RPMI7951 (cell line): ENCODE measurements at regions not wholly inside any gene's neighbourhood (a gene's known extent, or its start where the extent isn't known, plus 50 kb on each side); places are given as distances from the start of the nearest gene placed in this dataset.
"Not testable (repeated sequence)": the region's sequence is repeated elsewhere in the genome, so short reads cannot be mapped to it uniquely, and the experiment has no call there.

ENCODE experiments used
- DNase-seq: peaks from one replicate; pipeline ENCODE4 v3.0.0-alpha.2; 2012; ENCODE audit warnings: low read depth

DNA sequence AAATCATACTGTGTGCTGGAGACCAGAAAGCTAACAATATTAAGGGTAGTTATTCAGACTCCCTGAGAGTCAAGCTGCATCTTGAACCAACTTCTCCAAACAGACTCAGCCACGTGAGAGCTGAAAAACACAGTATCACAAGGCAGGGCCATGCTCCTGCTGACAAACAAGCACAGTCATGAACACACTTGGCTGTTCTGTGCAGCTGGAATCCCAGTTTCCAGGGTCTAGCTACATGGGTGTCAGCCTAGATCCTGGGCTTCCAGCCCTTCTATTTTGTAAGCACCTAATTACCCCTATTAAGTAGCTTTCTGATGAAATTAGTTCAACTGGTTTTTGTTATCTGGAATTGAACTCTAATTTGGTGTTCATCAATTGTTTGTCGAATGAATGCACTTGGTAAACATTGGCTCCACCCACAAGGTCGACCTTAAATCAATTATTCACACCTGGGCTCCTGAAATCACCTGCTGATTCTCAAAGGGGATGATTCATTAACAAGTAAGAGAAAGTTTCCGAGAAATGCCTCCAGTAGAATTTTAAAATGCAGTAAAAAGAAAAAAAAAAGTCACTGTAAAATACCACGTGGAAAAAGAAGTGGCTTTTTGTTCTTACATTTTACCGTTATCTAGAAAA lies 179.3 kb downstream of the ZC3H11B start:
- DNase-seq = no peak

- DNase-seq = no peak
Observed at GRCh38 chr1:219433001-219433400, 179.9 kb downstream of the ZC3H11B start.

DNA sequence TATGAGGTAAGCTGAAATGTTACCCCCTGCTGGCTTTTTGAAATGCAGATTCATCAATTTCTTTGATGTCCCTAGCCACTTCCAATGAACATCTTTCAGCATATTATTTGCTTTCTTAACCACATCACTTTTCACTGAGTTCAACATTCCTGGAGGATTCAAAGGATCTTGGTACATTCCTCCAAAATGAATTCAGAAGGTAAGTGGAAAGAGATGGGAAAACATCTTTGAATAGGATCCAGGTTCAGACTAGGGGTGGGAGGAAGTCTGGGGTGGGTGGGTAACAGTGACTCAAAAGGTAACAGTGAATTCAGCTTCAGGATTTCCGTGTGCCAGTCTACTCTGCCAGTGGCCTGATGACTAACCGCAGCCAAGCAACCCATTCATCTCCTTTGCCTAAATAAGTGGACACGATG lies 180.7 kb downstream of the ZC3H11B start:
- DNase-seq = peak; percentile 13

DNA sequence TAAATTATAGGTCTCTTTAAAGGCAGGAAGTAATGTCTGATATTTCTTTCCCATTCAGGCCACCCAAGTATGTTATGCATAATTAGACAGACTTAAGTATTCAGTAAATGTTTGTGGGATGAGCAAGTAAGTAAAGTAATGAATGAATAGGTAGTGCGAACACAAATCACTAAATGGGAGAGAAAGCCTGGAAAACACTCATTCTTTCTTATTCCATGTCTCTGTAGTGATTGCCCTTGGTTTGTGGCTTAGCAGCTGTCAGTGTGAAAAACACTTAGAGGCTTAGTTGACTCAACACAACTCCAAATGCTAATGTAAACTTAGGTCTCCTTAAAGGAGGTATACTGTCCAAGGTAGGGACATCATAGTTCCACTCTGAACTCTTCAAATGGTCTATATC lies 182.5 kb downstream of the ZC3H11B start:
- peak; percentile 6 for DNase-seq

GRCh38 chr1:219428651-219429050 lies 184.3 kb downstream of the ZC3H11B start:
- no peak for DNase-seq

- peak; percentile 76 for DNase-seq
Observed at GRCh38 chr1:219427989-219428388, 184.9 kb downstream of the ZC3H11B start.

DNA sequence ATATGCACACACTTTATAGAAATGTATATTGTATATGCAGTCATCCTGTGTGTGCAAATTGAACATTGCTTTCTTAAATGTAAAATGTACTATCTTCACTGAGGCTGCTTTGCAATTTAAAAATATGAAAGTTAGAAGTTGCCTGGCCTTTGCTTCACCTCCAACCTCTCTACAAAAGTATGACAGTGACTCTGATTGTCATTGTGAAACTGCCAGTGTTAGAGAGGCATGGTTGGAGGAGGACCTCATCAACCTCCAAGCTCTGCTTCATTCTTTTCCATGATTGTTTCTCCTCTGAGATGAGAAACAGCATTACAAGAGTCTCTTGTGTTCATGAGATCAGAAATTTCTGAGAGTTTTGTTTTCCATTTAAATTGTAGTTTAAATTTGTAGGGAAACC lies 185.5 kb downstream of the ZC3H11B start:
- DNase-seq = no peak

GRCh38 chr1:219422811-219423598 lies 189.9 kb downstream of the ZC3H11B start:
- peak; percentile 44 for DNase-seq

GRCh38 chr1:219420913-219421312 lies 192.0 kb downstream of the ZC3H11B start:
- no peak for DNase-seq

- no peak for DNase-seq
Observed at GRCh38 chr1:219419860-219420259, 193.0 kb downstream of the ZC3H11B start.

DNA sequence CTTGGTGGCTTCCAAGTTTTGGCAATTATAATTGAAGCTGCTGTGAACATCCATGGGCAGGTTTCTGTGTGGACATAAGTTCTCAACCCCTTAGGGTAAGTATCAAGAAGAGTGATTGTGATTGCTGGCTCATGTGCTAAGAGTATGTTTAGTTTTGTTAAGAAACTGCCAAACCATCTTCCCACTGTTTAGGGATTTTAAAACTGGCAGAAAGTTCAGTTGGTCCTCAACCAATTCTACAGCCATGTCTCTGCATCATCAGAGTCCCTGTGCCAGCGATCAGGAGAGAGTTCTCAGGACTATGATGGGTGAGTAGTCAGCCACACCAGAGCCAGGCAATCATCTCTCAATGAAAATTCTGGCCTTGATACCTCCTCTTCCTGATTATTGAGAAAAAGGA lies 193.8 kb downstream of the ZC3H11B start:
- no peak for DNase-seq

GRCh38 chr1:219417610-219418009 lies 195.3 kb downstream of the ZC3H11B start:
- DNase-seq = no peak

- peak; percentile 58 for DNase-seq
Observed at GRCh38 chr1:219416598-219417238, 196.2 kb downstream of the ZC3H11B start.

- no peak for DNase-seq
Observed at GRCh38 chr1:219415915-219416314, 197.0 kb downstream of the ZC3H11B start.

- DNase-seq = no peak
Observed at GRCh38 chr1:219415433-219415832, 197.5 kb downstream of the ZC3H11B start.

DNA sequence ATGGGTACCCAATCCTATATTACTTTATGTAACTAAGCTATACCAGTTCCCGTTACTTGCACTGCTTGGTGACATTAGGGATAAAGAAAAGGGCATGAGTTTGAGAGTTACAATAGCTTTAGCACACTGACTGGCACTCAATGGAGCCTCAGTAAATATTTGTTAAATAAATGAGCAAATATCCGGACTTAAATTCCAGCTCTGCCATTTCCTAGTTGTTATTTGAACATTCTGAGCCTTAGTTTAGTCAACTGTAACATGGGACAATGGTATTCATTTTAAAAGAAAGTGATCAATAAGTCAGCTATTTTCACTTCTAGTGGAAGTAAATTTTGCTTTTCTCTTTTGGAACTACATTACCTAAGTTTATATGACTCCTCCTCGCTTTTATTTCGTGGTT lies 198.7 kb downstream of the ZC3H11B start:
- DNase-seq = no peak

DNA sequence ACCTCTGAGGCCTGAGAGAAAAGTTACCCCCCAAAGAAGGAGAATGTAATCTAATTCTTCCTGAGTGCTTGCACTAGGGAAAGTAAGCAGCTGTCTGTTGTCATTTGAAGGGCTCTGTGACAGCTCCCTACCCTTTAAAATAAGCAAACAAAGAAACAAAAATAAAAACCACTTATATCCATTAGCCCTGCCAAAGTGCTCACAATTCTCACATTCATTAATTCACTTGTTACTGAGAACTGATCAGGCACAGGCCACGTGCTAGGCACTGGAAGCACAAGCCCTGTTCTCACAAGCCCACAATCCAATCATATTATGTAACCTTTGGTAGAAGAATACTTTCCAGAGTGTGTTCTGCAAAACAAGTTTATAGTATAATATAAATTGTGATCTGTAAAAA lies 199.4 kb downstream of the ZC3H11B start:
- DNase-seq = no peak

- peak; percentile 52 for DNase-seq
Observed at GRCh38 chr1:219412772-219413171, 200.1 kb downstream of the ZC3H11B start.

- not testable (repeated sequence) for DNase-seq
Observed at GRCh38 chr1:219410721-219411120, 202.2 kb downstream of the ZC3H11B start.

DNA sequence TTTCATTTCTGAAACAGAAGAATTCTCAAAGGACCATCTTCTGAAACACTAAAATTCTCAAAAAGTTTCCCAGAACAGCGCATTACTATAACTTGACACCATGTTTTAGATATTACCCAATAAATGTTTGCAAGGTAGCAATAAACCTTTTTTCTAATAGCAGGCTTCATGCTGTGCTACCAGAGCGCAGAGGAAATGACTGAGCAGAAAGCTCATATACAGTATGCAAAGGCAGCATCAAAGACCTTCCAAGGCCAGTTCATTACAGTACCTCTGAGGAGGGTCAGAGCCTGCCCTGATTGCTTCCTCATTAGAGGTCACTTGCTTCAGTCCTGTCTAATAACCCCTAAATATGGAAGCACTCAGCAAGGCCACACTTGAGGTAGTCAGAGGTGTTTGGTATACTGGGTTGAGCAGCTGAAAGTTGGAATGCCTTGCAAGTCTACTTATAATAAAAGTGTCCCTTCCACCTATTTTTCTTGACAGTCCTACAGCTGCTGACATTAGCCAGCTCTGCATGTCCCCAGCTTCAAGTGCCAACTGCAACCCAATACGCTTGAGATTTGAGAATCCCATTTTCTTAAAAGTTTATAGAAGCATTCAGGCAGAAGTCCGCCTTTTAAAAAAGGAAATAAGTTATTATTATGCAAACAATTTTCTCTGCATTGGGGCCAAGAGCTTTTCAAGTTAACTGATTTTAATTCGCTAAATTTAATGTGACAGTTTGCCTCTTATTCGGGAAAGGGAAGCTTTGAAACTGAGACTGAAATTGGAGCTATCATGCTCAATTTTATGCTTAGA lies 207.2 kb downstream of the ZC3H11B start:
- DNase-seq = no peak

DNA sequence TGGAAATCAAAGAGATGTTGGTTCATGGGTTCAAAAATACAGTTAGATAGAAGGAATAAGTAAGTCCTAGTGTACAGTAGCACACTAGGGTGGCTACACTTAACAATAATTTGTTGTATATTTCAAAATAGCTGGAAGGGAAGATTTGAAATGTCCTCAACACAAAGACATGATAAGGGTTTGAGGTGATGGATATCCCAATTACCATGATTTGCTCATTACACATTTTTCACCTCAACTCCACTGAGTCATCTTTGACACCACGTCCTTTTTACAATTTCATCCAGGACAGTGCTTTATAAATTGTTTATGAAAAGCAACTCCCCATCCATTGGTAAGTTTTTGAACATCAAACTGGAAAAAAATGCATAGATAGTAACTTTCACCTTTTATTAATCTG lies 208.3 kb downstream of the ZC3H11B start:
- no peak for DNase-seq

DNA sequence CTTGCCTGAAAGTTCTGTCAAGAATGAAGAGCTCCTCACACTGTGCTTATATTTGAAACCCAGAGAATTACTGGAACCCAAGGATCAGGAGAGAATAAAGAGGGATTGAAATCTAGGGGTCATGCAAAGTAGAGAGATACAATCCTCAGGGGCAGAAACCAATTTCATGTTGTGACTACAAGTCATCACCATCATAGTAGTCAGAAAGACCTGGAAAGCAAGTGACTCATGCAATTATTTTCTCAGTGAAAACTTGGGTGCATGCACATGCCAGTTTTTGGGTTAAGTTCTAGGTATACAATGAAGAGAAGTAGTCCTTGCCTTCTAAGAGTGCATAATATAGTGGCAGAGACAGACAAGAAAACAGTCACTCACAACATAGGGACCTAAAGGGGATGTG lies 210.0 kb downstream of the ZC3H11B start:
- DNase-seq = no peak
